NCI-H146 (cell line): ENCODE measurements at regions not wholly inside any gene's neighbourhood (a gene's known extent, or its start where the extent isn't known, plus 50 kb on each side); places are given as distances from the start of the nearest gene placed in this dataset.
"Not testable (repeated sequence)": the region's sequence is repeated elsewhere in the genome, so short reads cannot be mapped to it uniquely, and the experiment has no call there.

Experiments used
- DNase-seq: peaks from one replicate; lab custom pipeline; 2025; lab: John Stamatoyannopoulos, UW

DNA sequence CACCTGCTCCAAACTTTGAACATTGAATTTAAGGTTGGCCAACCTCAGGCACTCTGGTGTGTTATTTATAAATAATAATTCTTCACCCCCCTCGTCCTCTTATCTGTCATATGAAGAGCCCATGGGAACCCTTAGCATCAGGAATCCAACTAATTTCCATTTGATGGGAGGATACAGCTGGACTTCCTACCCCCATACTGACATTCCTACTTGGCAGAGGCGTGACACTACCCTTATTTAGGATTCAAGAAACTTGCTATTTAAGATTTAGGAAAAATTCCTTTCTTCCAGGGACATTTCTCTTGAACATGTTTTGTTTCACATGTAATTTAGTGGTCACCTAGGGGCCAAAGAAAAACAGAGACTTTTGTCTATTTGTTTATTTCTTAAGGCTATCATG, 171.9 kb upstream of the NRP1 start:
- DNase-seq: no peak

GRCh38 chr10:33501161-33501560, 166.7 kb upstream of the NRP1 start:
- DNase-seq: no peak

DNA sequence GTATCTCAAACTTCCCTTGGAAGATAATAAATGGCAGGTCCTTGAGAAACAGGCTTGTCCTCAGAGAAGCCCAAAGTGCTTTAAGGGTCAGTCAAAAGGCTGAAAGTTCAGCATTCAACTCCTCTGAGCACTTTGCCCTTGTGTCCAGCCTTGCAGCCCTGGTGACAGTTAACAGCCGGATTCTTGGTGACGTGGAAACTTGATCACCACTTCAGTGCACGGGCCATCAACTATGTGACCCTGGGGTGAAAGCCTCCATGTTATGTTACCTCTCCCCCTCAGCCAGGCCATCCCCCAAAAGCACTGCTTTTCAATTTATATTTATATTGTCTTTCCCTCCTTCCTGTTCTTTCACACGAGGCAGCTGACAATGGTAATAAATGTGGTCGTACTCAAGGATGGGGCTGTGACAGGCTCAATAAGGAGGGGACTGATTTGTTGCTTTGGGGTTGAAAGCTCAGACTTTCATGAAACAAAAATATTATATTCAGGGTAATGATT, 164.0 kb upstream of the NRP1 start:
- no peak for DNase-seq

DNA sequence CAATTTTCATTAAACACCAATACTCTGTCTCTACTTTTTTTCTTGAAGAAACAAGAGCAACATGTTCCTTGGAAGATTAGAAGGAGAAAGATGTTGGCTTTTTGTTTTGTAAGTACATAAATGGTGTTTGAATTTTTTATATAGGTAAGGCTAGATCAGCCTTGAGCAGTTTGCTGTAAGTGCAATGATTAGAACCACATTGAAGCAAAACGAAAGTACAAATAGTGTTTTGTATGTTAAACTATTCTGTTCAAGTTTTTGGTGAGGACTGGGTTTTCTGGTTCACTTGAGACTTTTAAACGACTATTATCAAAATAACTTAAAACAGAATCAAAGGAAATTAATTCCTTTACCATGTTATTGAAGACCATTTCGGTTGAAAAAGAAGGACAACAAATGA, 162.9 kb upstream of the NRP1 start:
- DNase-seq: no peak

- no peak for DNase-seq
These were observed 161.6 kb upstream of the NRP1 start for GRCh38 chr10:33496096-33496495.

GRCh38 chr10:33494694-33495265, 160.3 kb upstream of the NRP1 start:
- no peak for DNase-seq

DNA sequence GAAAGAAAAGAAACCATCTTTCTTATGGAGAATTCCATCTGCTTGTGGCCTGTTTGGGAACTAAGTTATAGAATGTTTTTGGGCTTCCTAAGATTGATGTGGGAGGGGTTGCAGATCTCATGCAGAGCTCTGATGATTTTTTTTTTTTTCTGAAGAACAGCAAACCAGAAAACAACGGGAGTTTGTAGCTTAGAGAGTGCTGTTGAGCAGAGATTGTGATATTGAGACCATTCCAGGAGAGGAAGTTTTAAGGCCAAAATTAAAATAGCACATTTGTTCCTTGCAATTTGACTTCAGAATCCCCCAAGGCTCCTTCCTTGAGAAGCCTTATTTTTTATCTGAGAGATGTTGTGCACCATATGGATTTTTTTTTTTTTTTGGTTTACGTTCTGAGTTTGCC, 159.5 kb upstream of the NRP1 start:
- DNase-seq: no peak

- DNase-seq: no peak
These were observed 159.0 kb upstream of the NRP1 start for GRCh38 chr10:33493497-33493896.

GRCh38 chr10:33492701-33493345, 158.4 kb upstream of the NRP1 start:
- DNase-seq: no peak

DNA sequence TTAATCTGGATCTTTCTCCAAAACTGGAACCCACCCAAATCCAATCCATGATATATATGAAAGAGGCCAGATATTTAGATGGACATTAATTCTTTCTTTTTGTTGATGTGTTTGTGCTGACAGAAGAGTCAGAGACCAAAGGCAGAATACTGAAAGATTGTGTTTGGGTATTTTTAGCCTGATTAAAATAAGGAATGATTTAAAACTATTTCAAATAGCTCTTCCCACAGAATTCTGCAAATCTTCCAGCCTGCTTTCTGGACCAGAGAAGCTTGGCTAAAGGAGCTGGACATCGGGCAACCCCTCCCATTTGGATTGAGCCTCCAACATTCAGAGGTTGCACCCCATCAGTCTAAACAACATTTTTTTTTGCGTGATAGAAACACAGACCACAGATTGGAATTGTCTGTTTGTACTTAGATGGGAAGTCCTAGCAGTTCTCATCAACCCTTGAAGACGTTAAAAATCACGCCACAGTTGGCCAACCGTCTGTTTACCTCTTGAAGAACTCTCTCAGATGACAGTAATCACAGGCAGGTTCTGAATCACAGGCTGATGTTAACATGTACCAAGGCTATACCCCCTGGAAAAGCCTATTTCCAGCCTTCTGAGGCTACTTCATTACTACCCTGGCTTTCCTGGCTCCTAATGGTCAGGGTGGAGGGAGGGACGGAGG, 155.2 kb upstream of the NRP1 start:
- no peak for DNase-seq

DNA sequence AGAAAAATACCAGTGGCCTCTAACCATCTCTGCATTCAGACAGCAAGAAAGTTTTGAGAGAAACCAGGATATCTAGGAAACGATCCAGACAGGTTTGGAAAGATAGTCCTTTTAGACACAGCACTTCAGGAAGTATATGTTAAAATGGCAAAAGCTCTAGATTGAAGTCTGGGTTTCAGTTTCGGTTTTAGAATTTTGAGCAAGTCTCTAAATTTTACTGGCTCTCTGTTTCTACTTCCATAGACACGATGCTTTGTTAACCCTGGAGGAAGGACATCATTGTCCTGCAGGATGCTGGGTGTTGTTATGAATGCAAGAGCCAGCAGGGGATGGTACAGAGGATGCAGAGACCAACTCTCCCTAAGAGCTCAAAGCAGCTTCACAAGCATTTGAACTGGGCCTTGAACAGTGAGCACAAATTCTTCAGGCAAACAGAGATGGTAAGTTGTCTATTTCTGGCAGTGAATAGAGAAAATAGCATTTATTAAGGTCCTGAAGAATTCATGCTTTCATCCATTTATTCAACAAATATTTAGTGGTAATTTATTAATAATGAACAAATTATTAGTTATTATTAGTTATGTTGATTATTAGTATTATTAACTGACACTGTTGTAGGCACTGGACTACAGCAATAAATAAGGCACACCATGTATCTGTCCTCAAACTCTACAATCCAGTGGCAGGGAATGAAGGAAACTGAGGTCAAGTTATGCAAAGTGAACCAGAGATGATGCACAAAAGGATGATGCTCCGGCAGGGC, 152.7 kb upstream of the NRP1 start:
- DNase-seq: peak; percentile 25

- no peak for DNase-seq
These were observed 150.8 kb upstream of the NRP1 start for GRCh38 chr10:33485276-33485675.

DNA sequence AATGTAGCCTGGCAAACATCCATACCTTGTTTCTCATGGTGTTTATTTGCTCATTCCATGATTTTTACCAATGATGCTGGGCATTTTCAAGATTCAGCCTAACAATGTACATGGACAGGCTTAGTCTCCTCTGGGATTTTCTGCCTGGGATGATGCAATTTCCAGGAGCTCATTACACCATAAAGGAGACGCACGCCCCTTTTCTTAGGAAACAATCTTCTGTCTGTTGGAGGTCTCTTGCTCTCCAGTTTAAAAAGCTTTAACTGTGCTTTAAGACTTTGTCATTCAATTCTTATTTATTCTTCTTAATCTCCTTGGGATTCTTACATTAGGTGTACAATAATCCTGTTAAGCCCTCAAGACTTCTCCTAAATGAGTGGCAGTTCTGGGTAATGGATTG, 150.3 kb upstream of the NRP1 start:
- no peak for DNase-seq

DNA sequence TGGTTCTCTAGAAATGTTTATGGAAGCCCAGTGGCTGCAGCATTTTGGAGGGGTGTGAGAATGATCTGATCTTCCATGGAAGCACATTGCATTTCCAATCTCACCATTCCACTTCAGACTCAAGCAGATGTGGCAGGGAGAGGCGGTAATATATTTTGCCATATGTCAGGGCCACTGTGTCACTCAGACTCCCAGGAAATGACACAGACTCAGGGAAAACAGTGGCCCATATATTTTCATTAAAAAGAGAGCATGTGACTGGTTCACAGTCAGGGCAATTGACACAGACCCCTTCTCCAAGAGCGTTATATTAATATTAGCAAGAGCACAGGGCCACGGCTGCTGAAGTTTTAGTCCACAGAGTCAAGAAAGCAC, 149.3 kb upstream of the NRP1 start:
- DNase-seq: no peak

GRCh38 chr10:33483124-33483815, 148.8 kb upstream of the NRP1 start:
- DNase-seq: peak; percentile 67

DNA sequence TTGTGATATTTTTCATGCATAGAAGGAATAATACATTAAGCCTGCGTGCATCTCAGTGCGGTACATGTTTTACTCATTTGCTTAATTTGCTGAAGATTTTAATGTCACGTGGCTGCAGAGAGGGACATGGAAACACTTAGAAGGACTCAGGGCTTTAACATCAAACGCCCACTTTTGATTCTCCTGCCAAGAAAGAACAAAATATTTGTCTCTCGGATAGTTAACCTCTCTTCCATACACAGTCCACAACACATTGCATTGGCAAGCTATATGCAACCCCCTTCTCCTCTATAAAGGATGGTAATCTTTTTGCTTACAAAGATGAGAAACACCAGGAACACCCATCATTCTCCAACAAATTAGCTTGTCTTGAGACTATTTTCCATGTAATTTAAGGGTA, 148.0 kb upstream of the NRP1 start:
- DNase-seq: no peak

DNA sequence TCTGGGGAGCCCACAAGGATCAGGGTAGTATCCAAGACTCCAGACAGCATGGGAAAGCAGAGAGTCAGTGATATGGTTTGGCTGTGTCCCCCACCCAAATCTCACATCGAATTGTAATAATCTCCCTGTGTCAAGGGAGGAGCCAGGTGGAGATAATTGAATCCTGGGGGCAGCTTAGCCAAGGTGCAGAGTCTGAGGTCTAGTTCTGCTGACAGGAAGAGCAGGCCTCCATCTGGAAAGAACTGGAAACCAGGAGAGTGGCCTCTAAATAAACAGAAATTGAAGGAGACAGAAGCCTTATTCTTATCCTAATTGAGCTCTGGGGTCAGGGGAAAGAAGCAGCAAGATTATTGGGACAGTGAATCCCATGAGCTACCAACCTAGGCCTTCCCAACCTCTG, 146.7 kb upstream of the NRP1 start:
- DNase-seq: no peak

- not testable (repeated sequence) for DNase-seq
These were observed 145.9 kb upstream of the NRP1 start for GRCh38 chr10:33480417-33480816.

- DNase-seq: peak; percentile 87
These were observed 144.2 kb upstream of the NRP1 start for GRCh38 chr10:33478675-33479125.

GRCh38 chr10:33478089-33478674, 143.7 kb upstream of the NRP1 start:
- DNase-seq: peak; percentile 35

DNA sequence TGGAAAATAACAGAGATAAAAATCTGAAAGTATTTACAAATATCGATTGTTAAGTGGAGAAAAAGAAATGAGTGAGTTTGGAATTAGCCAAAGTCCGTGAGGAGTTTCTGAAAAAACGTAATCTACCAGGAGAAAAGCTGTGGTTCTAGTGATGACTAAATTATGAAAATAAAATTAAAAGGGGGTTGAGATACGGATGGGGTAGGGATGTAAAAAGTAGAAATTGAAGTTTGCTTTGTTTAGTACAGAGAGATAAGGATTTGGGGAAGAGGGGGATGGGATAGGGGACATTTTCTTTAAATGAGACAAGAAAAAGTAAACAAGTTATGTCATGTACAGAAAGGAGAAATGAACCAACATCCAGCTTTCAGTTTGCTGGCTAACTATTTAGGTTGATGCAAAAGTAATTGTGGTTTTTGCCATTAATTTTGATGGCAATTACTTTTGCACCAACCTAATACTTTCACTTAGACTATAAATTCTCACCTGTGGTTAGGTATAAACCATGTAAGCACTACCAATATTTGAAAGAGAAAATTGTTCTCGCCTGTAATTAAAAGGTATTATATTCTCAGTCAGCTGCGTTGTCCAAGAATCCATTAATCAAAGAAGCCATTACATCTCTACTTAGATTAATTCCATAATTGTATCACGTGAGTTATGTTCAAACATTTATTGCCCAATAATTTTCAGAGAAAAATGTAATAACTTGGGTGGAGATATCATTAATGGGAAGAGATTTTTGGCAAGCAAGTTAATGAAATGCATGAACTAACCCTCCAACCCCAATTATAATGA, 143.0 kb upstream of the NRP1 start:
- DNase-seq: peak; percentile 14
